ENCODE measurements at regions not wholly inside any gene's neighbourhood (a gene's known extent, or its start where the extent isn't known, plus 50 kb on each side); places are given as distances from the start of the nearest gene placed in this dataset.

GRCh38 chr18:68489013-68489792, 225.7 kb downstream of the TMX3 start:
- H3K9me3 ChIP-seq, result no peaks in the 10 kb centered on the region
- WGBS, 2 donors (ENCODE audit: low coverage in 1 of 2), result 36% methylated on average over 6 of the region's 6 CpGs
- no peak for TF ChIP-seq POLR2A (IDR thresholded peaks at IDR 0.05)
- TF ChIP-seq EP300 (IDR thresholded peaks at IDR 0.05; ENCODE audit: low read depth), result no peak
- TF ChIP-seq POLR2AphosphoS5 (IDR thresholded peaks at IDR 0.05), result no peak
- TF ChIP-seq CTCF (IDR thresholded peaks at IDR 0.05), result no peak
- no peak overlapping the region for H3K4me3 ChIP-seq
- no peaks in the 10 kb centered on the region for H3K36me3 ChIP-seq
- intact Hi-C loops (cut with DNase I; ENCODE audit: low total_unique reads) (no loop called here), in situ Hi-C loops (cut with MboI; ENCODE audit: low pct_ligation_motif_present in 1 of 4, low pct_unique_long_range_greater_than_20kb in 1 of 4, low sequenced_read_pairs in 3 of 4) (no loop called here)
- H3K27ac ChIP-seq, result no peak overlapping the region
- H3K4me1 ChIP-seq, result no peaks in the 10 kb centered on the region
- H3K27me3 ChIP-seq, result no peaks in the 10 kb centered on the region
- DNase-seq, result no peak

GRCh38 chr18:68484241-68484640, 230.7 kb downstream of the TMX3 start:
- WGBS, 2 donors (ENCODE audit: low coverage in 1 of 2), result 57 to 72% methylated on average over 1 to 4 of the region's 4 CpGs
- in situ Hi-C loops (cut with MboI; ENCODE audit: low pct_ligation_motif_present in 1 of 4, low pct_unique_long_range_greater_than_20kb in 1 of 4, low sequenced_read_pairs in 3 of 4), result no loop called here

GRCh38 chr18:68482815-68483214, 232.1 kb downstream of the TMX3 start:
- no peak for TF ChIP-seq CTCF (IDR thresholded peaks at IDR 0.05)
- no peak for TF ChIP-seq EP300 (IDR thresholded peaks at IDR 0.05; ENCODE audit: low read depth)
- TF ChIP-seq POLR2AphosphoS5 (IDR thresholded peaks at IDR 0.05), result no peak
- no peak for TF ChIP-seq POLR2A (IDR thresholded peaks at IDR 0.05)
- H3K36me3 ChIP-seq, result no peaks in the 10 kb centered on the region
- DNase-seq, result no peak
- in situ Hi-C loops (cut with MboI; ENCODE audit: low pct_ligation_motif_present in 1 of 4, low pct_unique_long_range_greater_than_20kb in 1 of 4, low sequenced_read_pairs in 3 of 4) (no loop called here), intact Hi-C loops (cut with DNase I; ENCODE audit: low total_unique reads) (no loop called here)
- no peaks in the 10 kb centered on the region for H3K9me3 ChIP-seq
- H3K27me3 ChIP-seq, result no peaks in the 10 kb centered on the region
- no peak overlapping the region for H3K27ac ChIP-seq
- WGBS, 2 donors (ENCODE audit: low coverage in 1 of 2), result 67 to 89% methylated on average over 1 to 3 of the region's 3 CpGs
- no peak overlapping the region for H3K4me3 ChIP-seq
- H3K4me1 ChIP-seq, result no peaks in the 10 kb centered on the region

More at GRCh38 chr18:68484241-68484640, 230.7 kb downstream of the TMX3 start:
- intact Hi-C loops (cut with DNase I; ENCODE audit: low total_unique reads), result no loop called here
- Histone ChIP-seq H3K36me3 (no peaks in the 10 kb centered on the region), H3K9me3 (no peaks in the 10 kb centered on the region), H3K27me3 (no peaks in the 10 kb centered on the region), H3K4me1 (no peaks in the 10 kb centered on the region), H3K27ac (no peak overlapping the region), H3K4me3 (no peak overlapping the region)
- TF ChIP-seq CTCF (IDR thresholded peaks at IDR 0.05) (no peak), POLR2A (IDR thresholded peaks at IDR 0.05) (no peak), EP300 (IDR thresholded peaks at IDR 0.05; ENCODE audit: low read depth) (no peak), POLR2AphosphoS5 (IDR thresholded peaks at IDR 0.05) (no peak)
- no peak for DNase-seq

- WGBS, 2 donors (ENCODE audit: low coverage in 1 of 2), result 62 to 66% methylated on average over 4 of the region's 4 CpGs
- Histone ChIP-seq H3K4me1 (no peaks in the 10 kb centered on the region), H3K27me3 (no peaks in the 10 kb centered on the region), H3K4me3 (no peak overlapping the region), H3K36me3 (no peaks in the 10 kb centered on the region), H3K9me3 (no peaks in the 10 kb centered on the region), H3K27ac (no peak overlapping the region)
- TF ChIP-seq CTCF (IDR thresholded peaks at IDR 0.05) (no peak), POLR2A (IDR thresholded peaks at IDR 0.05) (no peak), EP300 (IDR thresholded peaks at IDR 0.05; ENCODE audit: low read depth) (no peak), POLR2AphosphoS5 (IDR thresholded peaks at IDR 0.05) (no peak)
- DNase-seq, result no peak
- in situ Hi-C loops (cut with MboI; ENCODE audit: low pct_ligation_motif_present in 1 of 4, low pct_unique_long_range_greater_than_20kb in 1 of 4, low sequenced_read_pairs in 3 of 4), result no loop called here
- intact Hi-C loops (cut with DNase I; ENCODE audit: low total_unique reads), result no loop called here
Measured at GRCh38 chr18:68480196-68480595, 234.7 kb downstream of the TMX3 start.
